GM10248 (cell line): ENCODE measurements at regions not wholly inside any gene's neighbourhood (a gene's known extent, or its start where the extent isn't known, plus 50 kb on each side); places are given as distances from the start of the nearest gene placed in this dataset.

Source experiments
- CTCF ChIA-PET: fragments of 300-600 bp; sonication (Branson Sonifier 250); formaldehyde crosslinking; extraction: SDS; loops from one replicate; lab custom pipeline; 2021; ENCODE audit warnings: antibody characterized with exemption; lab: Yijun Ruan, JAX
- POLR2A ChIA-PET: fragments of 350-650 bp; sonication (Branson Sonifier 250); formaldehyde crosslinking; extraction: SDS; loops from one replicate; lab custom pipeline; 2020; ENCODE audit warnings: antibody characterized with exemption; lab: Yijun Ruan, JAX
- DNase-seq: peaks from one replicate; pipeline ENCODE4 v3.0.0; 2012; ENCODE audit errors: extremely low spot score
- CTCF ChIP-seq: IDR thresholded peaks from 2 replicates; pipeline ENCODE4 v1.5.1; 2012; ENCODE audit warnings: mild to moderate bottlenecking, low read depth; ENCODE audit errors: extremely low read depth, missing control alignments, control extremely low read depth

GRCh38 chr3:155239960-155240359, 53.5 kb downstream of the STRIT1 start:
- CTCF ChIA-PET: no interaction called here
- no peak for DNase-seq
- no peak for TF ChIP-seq CTCF
- POLR2A ChIA-PET: no interaction called here

DNA sequence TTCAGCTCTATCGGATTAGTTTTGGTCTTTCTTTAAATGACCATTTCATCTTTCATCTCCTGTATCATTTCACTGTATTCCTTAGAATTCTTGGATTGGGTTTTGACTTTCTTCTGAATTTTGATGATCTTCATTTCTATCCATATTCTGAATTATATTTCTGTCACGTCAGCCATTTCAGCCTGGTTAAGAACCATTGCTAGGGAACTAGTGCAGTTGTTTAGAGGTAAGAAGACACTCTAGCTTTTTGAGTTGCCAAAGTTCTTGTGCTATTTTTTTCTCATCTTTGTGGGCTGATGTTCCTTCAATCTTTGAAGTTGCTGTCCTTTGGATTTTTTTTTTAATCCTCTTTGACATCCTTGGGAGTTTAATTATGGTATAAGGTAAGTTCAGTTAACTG, 54.6 kb downstream of the STRIT1 start:
- no peak for TF ChIP-seq CTCF
- CTCF ChIA-PET: interaction anchor here (1.5 kb wide), 1 partner anchor 10 kb away, joined by 3 read pairs; no protein-coding TSS in a partner anchor
- POLR2A ChIA-PET: no interaction called here
- no peak for DNase-seq

GRCh38 chr3:155236473-155236872, 57.0 kb downstream of the STRIT1 start:
- DNase-seq: no peak
- no peak for TF ChIP-seq CTCF
- ChIA-PET POLR2A (no interaction called here), CTCF (no interaction called here)
